WERI-Rb-1 (cell line): ENCODE measurements at regions not wholly inside any gene's neighbourhood (a gene's known extent, or its start where the extent isn't known, plus 50 kb on each side); places are given as distances from the start of the nearest gene placed in this dataset.

Source experiments
- DNase-seq: peaks from one replicate; pipeline ENCODE4 v3.0.0-alpha.2; 2020
- H3K27ac ChIP-seq: fragments of 250-450 bp; sonication (Bioruptor Pico); 2 replicates; pipeline ENCODE4 v1.5.1; 2020; ENCODE audit warnings: mild to moderate bottlenecking, moderate library complexity
- H3K27me3 ChIP-seq: fragments of 250-450 bp; sonication (Bioruptor Pico); 2 replicates; pipeline ENCODE4 v1.5.1; 2021; ENCODE audit warnings: mild to moderate bottlenecking, low read depth, moderate library complexity; ENCODE audit not compliant: insufficient read depth, severe bottlenecking
- H3K36me3 ChIP-seq: fragments of 250-450 bp; sonication (Bioruptor Pico); 2 replicates; pipeline ENCODE4 v1.5.1; 2020; ENCODE audit warnings: mild to moderate bottlenecking, moderate library complexity
- H3K4me3 ChIP-seq: 2 replicates; pipeline ENCODE4 v1.5.1; 2011; ENCODE audit warnings: low read depth, mild to moderate bottlenecking, control low read depth, low read length
- H3K9me3 ChIP-seq: fragments of 250-450 bp; sonication (Bioruptor Pico); 2 replicates; pipeline ENCODE4 v1.5.1; 2021; ENCODE audit warnings: mild to moderate bottlenecking, moderate library complexity; ENCODE audit not compliant: severe bottlenecking
- CTCF ChIP-seq: IDR thresholded peaks from 2 replicates; pipeline ENCODE4 v1.5.1; 2011; ENCODE audit warnings: low read depth, mild to moderate bottlenecking, control low read depth, inconsistent platforms, low read length

GRCh38 chr1:48164571-48164970, 57.9 kb upstream of the SLC5A9 start:
- Histone ChIP-seq H3K27ac (no peak overlapping the region), H3K27me3 (no peaks in the 10 kb centered on the region), H3K9me3 (no peaks in the 10 kb centered on the region), H3K4me3 (no peak overlapping the region), H3K36me3 (no peaks in the 10 kb centered on the region)
- no peak for DNase-seq
- no peak for TF ChIP-seq CTCF

GRCh38 chr1:48160486-48161132, 61.9 kb upstream of the SLC5A9 start:
- no peak for DNase-seq
- Histone ChIP-seq H3K27me3 (no peaks in the 10 kb centered on the region), H3K27ac (no peak overlapping the region), H3K4me3 (no peak overlapping the region), H3K36me3 (no peaks in the 10 kb centered on the region), H3K9me3 (no peaks in the 10 kb centered on the region)
- no peak for TF ChIP-seq CTCF

GRCh38 chr1:48139275-48139674, 83.2 kb upstream of the SLC5A9 start:
- no peak overlapping the region for H3K27ac ChIP-seq
- no peaks in the 10 kb centered on the region for H3K27me3 ChIP-seq
- H3K4me3 ChIP-seq: no peak overlapping the region
- H3K36me3 ChIP-seq: no peaks in the 10 kb centered on the region
- DNase-seq: no peak
- no peak for TF ChIP-seq CTCF
- no peaks in the 10 kb centered on the region for H3K9me3 ChIP-seq

- no peak overlapping the region for H3K4me3 ChIP-seq
- no peak overlapping the region for H3K27ac ChIP-seq
- no peaks in the 10 kb centered on the region for H3K9me3 ChIP-seq
- H3K36me3 ChIP-seq: no peaks in the 10 kb centered on the region
- TF ChIP-seq CTCF: no peak
- no peaks in the 10 kb centered on the region for H3K27me3 ChIP-seq
- DNase-seq: no peak
Observed at GRCh38 chr1:48127735-48128685, 94.5 kb upstream of the SLC5A9 start.

GRCh38 chr1:48123647-48124046, 98.9 kb upstream of the SLC5A9 start:
- no peak for TF ChIP-seq CTCF
- DNase-seq: no peak
- no peaks in the 10 kb centered on the region for H3K9me3 ChIP-seq
- no peak overlapping the region for H3K27ac ChIP-seq
- no peaks in the 10 kb centered on the region for H3K36me3 ChIP-seq
- no peak overlapping the region for H3K4me3 ChIP-seq
- H3K27me3 ChIP-seq: no peaks in the 10 kb centered on the region
